GM23338 (cell line): ENCODE measurements at regions not wholly inside any gene's neighbourhood (a gene's known extent, or its start where the extent isn't known, plus 50 kb on each side); places are given as distances from the start of the nearest gene placed in this dataset.

Experiments used
- EZH2 ChIP-seq: fragments of 200-600 bp; sonication (generic); IDR thresholded peaks from one replicate; pipeline ENCODE4 v1.8.0; 2017; ENCODE audit warnings: antibody characterized with exemption, mild to moderate bottlenecking, low read depth; ENCODE audit not compliant: unreplicated experiment
- EZH2phosphoT487 ChIP-seq: fragments of 200-600 bp; sonication (generic); IDR thresholded peaks from one replicate; pipeline ENCODE4 v1.8.1; 2018; ENCODE audit warnings: antibody characterized with exemption; ENCODE audit not compliant: unreplicated experiment
- JUNB ChIP-seq: IDR thresholded peaks from one replicate; pipeline ENCODE4 v1.6.1; 2016; ENCODE audit warnings: antibody characterized with exemption; ENCODE audit not compliant: unreplicated experiment
- NANOG ChIP-seq: IDR thresholded peaks from 2 replicates; pipeline ENCODE4 v1.6.1; 2016; ENCODE audit warnings: antibody characterized with exemption, borderline replicate concordance
- POLR2AphosphoS5 ChIP-seq: IDR thresholded peaks from 2 replicates; pipeline ENCODE4 v1.6.1; 2016; ENCODE audit warnings: antibody characterized with exemption, low read depth
- REST ChIP-seq: IDR thresholded peaks from one replicate; pipeline ENCODE4 v1.6.1; 2018; ENCODE audit warnings: antibody characterized with exemption; ENCODE audit not compliant: unreplicated experiment
- ZNF331 ChIP-seq: fragments of 250-450 bp; sonication (Bioruptor Pico); IDR thresholded peaks from 2 replicates; pipeline ENCODE4 v1.5.0; 2020; ENCODE audit warnings: low read depth, mild to moderate bottlenecking, moderate library complexity
- TF ChIP-seq, protein P1 (sequence below), 2 experiments: fragments of 200-600 bp in 1 of 2; sonication (generic) in 1 of 2; conservative IDR thresholded peaks; 2 replicates each; pipeline versions ENCODE4 v1.5.1 to v1.6.1; 2016 to 2017; ENCODE audit warnings: antibody characterized with exemption in 2 of 2, low read depth in 2 of 2, mild to moderate bottlenecking in 2 of 2, moderate library complexity in 1 of 2

DNA sequence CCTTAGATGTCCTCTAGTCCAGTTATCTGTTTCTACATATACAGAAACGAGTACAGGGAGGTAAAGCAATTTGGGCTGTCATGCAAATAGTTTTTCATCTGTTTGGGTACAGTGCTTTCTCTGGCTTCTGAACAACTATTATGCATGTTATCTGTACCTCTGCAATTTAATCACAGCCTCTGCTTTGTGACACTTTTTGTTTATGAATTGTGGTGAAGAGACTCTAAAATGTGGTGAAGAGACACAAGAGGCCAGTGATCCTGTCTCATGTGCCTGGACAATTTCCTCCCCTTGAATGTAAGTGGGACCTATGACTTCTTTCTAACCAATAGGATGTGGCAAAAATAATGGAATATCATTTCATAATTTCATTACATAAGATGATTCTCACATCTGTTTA is 130.3 kb upstream of the ARHGAP42 start:
- TF ChIP-seq, protein P1, sequence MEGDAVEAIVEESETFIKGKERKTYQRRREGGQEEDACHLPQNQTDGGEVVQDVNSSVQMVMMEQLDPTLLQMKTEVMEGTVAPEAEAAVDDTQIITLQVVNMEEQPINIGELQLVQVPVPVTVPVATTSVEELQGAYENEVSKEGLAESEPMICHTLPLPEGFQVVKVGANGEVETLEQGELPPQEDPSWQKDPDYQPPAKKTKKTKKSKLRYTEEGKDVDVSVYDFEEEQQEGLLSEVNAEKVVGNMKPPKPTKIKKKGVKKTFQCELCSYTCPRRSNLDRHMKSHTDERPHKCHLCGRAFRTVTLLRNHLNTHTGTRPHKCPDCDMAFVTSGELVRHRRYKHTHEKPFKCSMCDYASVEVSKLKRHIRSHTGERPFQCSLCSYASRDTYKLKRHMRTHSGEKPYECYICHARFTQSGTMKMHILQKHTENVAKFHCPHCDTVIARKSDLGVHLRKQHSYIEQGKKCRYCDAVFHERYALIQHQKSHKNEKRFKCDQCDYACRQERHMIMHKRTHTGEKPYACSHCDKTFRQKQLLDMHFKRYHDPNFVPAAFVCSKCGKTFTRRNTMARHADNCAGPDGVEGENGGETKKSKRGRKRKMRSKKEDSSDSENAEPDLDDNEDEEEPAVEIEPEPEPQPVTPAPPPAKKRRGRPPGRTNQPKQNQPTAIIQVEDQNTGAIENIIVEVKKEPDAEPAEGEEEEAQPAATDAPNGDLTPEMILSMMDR (conservative IDR thresholded peaks at IDR 0.05; ENCODE audit: low read depth in 2 of 2): no peak
- TF ChIP-seq JUNB (no peak), EZH2 (no peak), EZH2phosphoT487 (no peak), REST (no peak), POLR2AphosphoS5 (no peak), ZNF331 (CRISPR knock-in tag) (no peak), NANOG (no peak)
